H1 (cell line): ENCODE measurements at regions not wholly inside any gene's neighbourhood (a gene's known extent, or its start where the extent isn't known, plus 50 kb on each side); places are given as distances from the start of the nearest gene placed in this dataset.

ENCODE experiments used
- CBX5 ChIP-seq: fragments of 300-800, 300-1000 bp; sonication (generic); IDR thresholded peaks from 2 replicates; pipeline ENCODE4 v1.7.1; 2016; ENCODE audit warnings: antibody characterized with exemption, low read length, low read depth
- CHD2 ChIP-seq: IDR thresholded peaks from 2 replicates; pipeline ENCODE4 v1.6.1; 2012; ENCODE audit warnings: low read length, improper control_type of control experiment
- RBBP5 ChIP-seq: IDR thresholded peaks from 2 replicates; pipeline ENCODE4 v1.7.1; 2012; ENCODE audit warnings: low read depth, mild to moderate bottlenecking, inconsistent platforms, low read length, moderate library complexity, borderline replicate concordance
- TF ChIP-seq, protein P1 (sequence below): fragments of 300-600 bp; sonication (generic); IDR thresholded peaks from 2 replicates; pipeline ENCODE4 v1.7.1; 2012; ENCODE audit warnings: low read length, moderate library complexity, mild to moderate bottlenecking, inconsistent platforms; ENCODE audit not compliant: insufficient replicate concordance

DNA sequence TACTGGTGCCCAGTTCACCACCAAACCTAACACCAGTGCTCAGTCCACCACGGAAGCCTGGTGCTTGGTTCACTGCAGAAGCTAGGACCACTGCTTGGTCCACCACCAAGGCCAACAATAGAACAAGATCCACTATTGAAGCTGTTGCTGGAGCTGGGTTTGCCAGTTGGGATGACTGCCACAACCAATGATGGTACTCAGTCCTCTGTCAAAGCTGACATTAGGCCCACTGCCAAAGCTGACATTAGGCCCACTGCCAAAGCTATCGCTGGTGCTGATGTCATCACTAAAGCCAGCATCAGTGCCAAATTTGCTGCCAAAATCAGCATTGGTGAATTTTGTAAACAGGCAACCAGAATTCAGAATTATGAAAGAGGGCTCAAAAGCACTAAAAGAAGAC, 1850.2 kb upstream of the RAG2 start (continued):
- TF ChIP-seq, protein P1, sequence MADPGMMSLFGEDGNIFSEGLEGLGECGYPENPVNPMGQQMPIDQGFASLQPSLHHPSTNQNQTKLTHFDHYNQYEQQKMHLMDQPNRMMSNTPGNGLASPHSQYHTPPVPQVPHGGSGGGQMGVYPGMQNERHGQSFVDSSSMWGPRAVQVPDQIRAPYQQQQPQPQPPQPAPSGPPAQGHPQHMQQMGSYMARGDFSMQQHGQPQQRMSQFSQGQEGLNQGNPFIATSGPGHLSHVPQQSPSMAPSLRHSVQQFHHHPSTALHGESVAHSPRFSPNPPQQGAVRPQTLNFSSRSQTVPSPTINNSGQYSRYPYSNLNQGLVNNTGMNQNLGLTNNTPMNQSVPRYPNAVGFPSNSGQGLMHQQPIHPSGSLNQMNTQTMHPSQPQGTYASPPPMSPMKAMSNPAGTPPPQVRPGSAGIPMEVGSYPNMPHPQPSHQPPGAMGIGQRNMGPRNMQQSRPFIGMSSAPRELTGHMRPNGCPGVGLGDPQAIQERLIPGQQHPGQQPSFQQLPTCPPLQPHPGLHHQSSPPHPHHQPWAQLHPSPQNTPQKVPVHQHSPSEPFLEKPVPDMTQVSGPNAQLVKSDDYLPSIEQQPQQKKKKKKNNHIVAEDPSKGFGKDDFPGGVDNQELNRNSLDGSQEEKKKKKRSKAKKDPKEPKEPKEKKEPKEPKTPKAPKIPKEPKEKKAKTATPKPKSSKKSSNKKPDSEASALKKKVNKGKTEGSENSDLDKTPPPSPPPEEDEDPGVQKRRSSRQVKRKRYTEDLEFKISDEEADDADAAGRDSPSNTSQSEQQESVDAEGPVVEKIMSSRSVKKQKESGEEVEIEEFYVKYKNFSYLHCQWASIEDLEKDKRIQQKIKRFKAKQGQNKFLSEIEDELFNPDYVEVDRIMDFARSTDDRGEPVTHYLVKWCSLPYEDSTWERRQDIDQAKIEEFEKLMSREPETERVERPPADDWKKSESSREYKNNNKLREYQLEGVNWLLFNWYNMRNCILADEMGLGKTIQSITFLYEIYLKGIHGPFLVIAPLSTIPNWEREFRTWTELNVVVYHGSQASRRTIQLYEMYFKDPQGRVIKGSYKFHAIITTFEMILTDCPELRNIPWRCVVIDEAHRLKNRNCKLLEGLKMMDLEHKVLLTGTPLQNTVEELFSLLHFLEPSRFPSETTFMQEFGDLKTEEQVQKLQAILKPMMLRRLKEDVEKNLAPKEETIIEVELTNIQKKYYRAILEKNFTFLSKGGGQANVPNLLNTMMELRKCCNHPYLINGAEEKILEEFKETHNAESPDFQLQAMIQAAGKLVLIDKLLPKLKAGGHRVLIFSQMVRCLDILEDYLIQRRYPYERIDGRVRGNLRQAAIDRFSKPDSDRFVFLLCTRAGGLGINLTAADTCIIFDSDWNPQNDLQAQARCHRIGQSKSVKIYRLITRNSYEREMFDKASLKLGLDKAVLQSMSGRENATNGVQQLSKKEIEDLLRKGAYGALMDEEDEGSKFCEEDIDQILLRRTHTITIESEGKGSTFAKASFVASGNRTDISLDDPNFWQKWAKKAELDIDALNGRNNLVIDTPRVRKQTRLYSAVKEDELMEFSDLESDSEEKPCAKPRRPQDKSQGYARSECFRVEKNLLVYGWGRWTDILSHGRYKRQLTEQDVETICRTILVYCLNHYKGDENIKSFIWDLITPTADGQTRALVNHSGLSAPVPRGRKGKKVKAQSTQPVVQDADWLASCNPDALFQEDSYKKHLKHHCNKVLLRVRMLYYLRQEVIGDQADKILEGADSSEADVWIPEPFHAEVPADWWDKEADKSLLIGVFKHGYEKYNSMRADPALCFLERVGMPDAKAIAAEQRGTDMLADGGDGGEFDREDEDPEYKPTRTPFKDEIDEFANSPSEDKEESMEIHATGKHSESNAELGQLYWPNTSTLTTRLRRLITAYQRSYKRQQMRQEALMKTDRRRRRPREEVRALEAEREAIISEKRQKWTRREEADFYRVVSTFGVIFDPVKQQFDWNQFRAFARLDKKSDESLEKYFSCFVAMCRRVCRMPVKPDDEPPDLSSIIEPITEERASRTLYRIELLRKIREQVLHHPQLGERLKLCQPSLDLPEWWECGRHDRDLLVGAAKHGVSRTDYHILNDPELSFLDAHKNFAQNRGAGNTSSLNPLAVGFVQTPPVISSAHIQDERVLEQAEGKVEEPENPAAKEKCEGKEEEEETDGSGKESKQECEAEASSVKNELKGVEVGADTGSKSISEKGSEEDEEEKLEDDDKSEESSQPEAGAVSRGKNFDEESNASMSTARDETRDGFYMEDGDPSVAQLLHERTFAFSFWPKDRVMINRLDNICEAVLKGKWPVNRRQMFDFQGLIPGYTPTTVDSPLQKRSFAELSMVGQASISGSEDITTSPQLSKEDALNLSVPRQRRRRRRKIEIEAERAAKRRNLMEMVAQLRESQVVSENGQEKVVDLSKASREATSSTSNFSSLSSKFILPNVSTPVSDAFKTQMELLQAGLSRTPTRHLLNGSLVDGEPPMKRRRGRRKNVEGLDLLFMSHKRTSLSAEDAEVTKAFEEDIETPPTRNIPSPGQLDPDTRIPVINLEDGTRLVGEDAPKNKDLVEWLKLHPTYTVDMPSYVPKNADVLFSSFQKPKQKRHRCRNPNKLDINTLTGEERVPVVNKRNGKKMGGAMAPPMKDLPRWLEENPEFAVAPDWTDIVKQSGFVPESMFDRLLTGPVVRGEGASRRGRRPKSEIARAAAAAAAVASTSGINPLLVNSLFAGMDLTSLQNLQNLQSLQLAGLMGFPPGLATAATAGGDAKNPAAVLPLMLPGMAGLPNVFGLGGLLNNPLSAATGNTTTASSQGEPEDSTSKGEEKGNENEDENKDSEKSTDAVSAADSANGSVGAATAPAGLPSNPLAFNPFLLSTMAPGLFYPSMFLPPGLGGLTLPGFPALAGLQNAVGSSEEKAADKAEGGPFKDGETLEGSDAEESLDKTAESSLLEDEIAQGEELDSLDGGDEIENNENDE, result no peak
- TF ChIP-seq RBBP5 (no peak), CBX5 (no peak), CHD2 (no peak)
- TF ChIP-seq, all 59 proteins: peak for 0
